Ovary (tissue), 3 donors: ENCODE measurements at regions not wholly inside any gene's neighbourhood (a gene's known extent, or its start where the extent isn't known, plus 50 kb on each side); places are given as distances from the start of the nearest gene placed in this dataset.

Experiments used
- CTCF ChIP-seq, 3 donors: fragments of 450-650 bp in 2 of 3; fragments of 200-600 bp in 1 of 3; IDR thresholded peaks; one replicate each; pipeline versions ENCODE4 v1.5.1 to v1.8.0; 2016 to 2022; ENCODE audit warnings: antibody characterized with exemption in 3 of 3, mild to moderate bottlenecking in 1 of 3
- POLR2A ChIP-seq: fragments of 450-650 bp; IDR thresholded peaks from one replicate; pipeline ENCODE4 v1.6.1; 2017; ENCODE audit warnings: antibody characterized with exemption, mild to moderate bottlenecking, moderate library complexity
- donor health status: DM: no; HTN: no; CAD: no.

- TF ChIP-seq POLR2A (no peak), CTCF (IDR thresholded peaks at IDR 0.05) (no peak)
Observed at GRCh38 chr1:234668577-234668955, 58.6 kb upstream of the IRF2BP2 start.
